ENCODE measurements at regions not wholly inside any gene's neighbourhood (a gene's known extent, or its start where the extent isn't known, plus 50 kb on each side); places are given as distances from the start of the nearest gene placed in this dataset.

- TF ChIP-seq CBX2 (IDR thresholded peaks at IDR 0.05; ENCODE audit: borderline replicate concordance, low read depth) (no peak), EP300 (IDR thresholded peaks at IDR 0.05) (no peak)
- TF ChIP-seq, protein P1, sequence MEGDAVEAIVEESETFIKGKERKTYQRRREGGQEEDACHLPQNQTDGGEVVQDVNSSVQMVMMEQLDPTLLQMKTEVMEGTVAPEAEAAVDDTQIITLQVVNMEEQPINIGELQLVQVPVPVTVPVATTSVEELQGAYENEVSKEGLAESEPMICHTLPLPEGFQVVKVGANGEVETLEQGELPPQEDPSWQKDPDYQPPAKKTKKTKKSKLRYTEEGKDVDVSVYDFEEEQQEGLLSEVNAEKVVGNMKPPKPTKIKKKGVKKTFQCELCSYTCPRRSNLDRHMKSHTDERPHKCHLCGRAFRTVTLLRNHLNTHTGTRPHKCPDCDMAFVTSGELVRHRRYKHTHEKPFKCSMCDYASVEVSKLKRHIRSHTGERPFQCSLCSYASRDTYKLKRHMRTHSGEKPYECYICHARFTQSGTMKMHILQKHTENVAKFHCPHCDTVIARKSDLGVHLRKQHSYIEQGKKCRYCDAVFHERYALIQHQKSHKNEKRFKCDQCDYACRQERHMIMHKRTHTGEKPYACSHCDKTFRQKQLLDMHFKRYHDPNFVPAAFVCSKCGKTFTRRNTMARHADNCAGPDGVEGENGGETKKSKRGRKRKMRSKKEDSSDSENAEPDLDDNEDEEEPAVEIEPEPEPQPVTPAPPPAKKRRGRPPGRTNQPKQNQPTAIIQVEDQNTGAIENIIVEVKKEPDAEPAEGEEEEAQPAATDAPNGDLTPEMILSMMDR (IDR thresholded peaks at IDR 0.05): no peak
These were observed 370.3 kb upstream of the MTPN start for GRCh38 chr7:136347488-136347887.
